ENCODE measurements at regions not wholly inside any gene's neighbourhood (a gene's known extent, or its start where the extent isn't known, plus 50 kb on each side); places are given as distances from the start of the nearest gene placed in this dataset.

DNA sequence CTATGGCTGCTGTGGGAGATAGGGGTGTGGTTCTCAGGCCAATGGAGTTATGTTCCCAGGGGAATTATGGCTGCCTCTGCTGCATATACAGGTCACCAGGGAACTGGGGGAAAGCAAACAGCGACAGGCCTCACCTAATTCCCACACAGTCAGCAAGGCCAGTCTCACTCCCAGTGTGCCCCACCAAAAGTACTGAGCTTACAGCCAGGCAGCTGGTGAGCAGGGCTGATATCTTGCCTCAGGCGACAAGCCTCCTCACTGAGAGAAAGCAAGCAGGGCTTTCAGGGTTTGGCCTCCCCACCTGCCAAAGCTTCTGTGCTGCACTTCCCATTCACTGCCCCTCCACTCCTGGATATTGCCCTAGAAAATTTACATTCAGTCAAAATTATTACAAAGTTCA is 273.8 kb upstream of the TARS1 start:
- TF ChIP-seq, protein P1, sequence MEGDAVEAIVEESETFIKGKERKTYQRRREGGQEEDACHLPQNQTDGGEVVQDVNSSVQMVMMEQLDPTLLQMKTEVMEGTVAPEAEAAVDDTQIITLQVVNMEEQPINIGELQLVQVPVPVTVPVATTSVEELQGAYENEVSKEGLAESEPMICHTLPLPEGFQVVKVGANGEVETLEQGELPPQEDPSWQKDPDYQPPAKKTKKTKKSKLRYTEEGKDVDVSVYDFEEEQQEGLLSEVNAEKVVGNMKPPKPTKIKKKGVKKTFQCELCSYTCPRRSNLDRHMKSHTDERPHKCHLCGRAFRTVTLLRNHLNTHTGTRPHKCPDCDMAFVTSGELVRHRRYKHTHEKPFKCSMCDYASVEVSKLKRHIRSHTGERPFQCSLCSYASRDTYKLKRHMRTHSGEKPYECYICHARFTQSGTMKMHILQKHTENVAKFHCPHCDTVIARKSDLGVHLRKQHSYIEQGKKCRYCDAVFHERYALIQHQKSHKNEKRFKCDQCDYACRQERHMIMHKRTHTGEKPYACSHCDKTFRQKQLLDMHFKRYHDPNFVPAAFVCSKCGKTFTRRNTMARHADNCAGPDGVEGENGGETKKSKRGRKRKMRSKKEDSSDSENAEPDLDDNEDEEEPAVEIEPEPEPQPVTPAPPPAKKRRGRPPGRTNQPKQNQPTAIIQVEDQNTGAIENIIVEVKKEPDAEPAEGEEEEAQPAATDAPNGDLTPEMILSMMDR (conservative IDR thresholded peaks at IDR 0.05): no peak
- TF ChIP-seq ZFX (IDR thresholded peaks at IDR 0.05): no peak
- H3K27ac ChIP-seq: no peak overlapping the region

DNA sequence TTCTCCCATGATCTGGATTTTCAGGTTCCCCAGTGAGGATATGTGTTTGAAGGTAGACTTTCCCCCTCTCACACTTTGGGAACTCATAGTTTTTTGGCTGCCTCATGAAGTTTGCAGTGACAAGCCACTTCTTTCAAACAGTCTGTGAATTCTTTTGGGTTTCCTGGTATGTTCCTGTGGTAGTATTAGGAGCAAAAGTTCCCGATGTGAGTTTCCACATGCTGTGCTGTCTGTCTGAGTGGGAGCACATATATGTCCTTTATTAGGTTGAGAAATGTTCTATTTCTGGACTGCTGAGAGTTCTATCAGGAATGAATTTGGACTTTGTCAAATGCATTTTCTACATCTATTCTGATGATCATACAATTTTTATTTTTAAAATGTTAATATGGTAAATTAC is 273.2 kb upstream of the TARS1 start:
- H3K27ac ChIP-seq: no peak overlapping the region
- TF ChIP-seq, protein P1 (conservative IDR thresholded peaks at IDR 0.05): no peak
- no peak for TF ChIP-seq ZFX (IDR thresholded peaks at IDR 0.05)

DNA sequence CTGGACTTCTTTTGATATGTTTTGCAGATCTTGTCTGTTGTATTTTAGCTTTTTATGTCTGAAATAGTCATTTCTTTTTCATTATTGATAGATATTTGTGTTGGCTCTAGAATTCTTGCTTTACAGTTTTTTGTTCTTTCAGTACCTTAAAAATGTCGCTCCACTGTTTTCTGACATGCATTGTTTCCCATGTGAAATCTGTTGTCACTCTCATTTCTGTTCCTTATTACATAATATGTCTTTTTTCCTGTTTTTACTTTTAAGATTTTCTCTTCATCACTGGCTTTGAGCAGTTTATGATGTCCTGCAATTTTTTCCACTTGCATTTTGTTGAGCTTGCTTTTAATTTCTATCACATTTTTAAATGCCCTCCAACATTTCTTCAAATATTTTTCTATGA is 270.4 kb upstream of the TARS1 start:
- TF ChIP-seq ZFX (IDR thresholded peaks at IDR 0.05): no peak
- TF ChIP-seq, protein P1 (conservative IDR thresholded peaks at IDR 0.05): no peak
- H3K27ac ChIP-seq: no peak overlapping the region

DNA sequence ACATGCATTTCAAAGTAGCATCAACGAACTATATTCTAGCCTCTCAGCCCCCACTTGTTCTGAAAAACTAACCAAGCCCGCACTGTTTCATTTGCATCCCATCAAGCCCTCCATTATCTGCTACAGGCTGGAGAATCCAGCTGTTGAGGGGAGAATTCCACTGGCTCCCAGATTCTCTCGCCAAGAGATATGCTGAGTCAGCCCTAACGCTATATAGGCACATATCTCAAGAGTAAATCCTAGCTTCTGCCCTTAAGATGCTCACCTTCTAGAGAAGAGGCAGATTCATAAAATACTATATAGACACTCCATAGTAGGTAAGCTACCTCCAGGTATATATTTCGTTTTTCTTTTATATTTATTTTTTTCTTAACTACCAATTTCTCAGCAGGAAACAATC is 266.4 kb upstream of the TARS1 start:
- H3K27ac ChIP-seq: no peak overlapping the region
- TF ChIP-seq, protein P1 (conservative IDR thresholded peaks at IDR 0.05): no peak
- TF ChIP-seq ZFX (IDR thresholded peaks at IDR 0.05): no peak

- no peak overlapping the region for H3K27ac ChIP-seq
- no peak for TF ChIP-seq ZFX (IDR thresholded peaks at IDR 0.05)
- TF ChIP-seq, protein P1 (conservative IDR thresholded peaks at IDR 0.05): no peak
Observed at GRCh38 chr5:33179301-33179700, 261.5 kb upstream of the TARS1 start.

DNA sequence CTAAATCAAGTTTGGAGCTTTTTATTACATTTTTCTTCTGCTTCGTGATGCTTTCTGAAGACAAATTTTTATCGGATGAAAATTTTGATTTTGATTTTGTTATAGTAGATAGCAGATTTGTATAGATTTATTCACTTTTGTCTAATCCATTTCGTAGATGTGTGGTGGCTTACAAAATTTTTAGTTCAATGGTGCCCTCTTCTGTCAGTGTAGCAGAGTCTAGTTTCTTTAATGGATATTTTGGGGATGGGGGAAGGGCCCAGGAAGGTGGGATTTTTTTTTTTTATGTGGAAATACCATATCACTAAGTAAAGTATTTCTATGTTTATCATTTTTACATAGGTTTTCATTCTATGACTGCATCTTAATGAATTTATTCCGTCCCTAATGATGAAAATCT is 259.9 kb upstream of the TARS1 start:
- TF ChIP-seq, protein P1 (conservative IDR thresholded peaks at IDR 0.05): peak; percentile 78
- no peak for TF ChIP-seq ZFX (IDR thresholded peaks at IDR 0.05)
- no peak overlapping the region for H3K27ac ChIP-seq

DNA sequence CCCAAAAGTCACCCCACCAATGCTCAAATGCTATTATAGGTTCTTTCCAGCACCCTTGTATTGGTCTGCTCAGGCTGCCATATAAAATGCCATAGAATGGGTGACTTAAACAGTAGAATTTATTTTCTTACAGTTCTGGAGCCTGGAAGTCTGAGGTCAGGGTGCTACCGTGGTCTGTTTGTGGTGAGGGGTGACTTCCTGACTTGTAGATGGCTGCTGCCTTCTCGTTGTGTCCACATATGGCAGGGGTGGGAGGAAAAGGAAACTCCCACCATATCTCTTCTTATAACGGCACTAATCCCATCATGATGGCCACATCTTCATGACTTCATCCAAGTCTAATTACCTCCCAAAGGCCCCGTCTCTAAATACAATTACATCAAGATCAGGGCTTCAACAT is 257.8 kb upstream of the TARS1 start:
- no peak overlapping the region; the same call in 1 of the 2 replicates for H3K27ac ChIP-seq
- no peak for TF ChIP-seq ZFX (IDR thresholded peaks at IDR 0.05)
- TF ChIP-seq, protein P1 (conservative IDR thresholded peaks at IDR 0.05): no peak
